ENCODE measurements at regions not wholly inside any gene's neighbourhood (a gene's known extent, or its start where the extent isn't known, plus 50 kb on each side); places are given as distances from the start of the nearest gene placed in this dataset.

DNA sequence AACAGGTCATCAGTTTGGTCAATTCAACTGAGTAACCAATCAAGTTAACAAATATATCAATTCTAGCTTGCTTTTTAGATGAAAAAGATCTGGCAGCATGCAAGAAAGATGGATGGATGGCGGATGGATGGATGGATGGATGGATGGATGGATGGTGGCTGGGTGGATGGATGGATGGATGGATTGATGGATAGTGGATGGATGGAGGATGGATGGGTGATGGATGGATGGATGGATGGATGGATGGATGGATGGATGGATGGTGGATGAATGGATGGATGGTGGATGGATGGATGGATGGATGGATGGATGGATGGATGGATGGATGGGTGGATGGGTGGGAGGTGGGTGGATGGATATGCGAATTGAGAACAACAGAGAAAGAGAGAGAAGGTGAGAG is 303.7 kb upstream of the IGF1R start:
- Histone ChIP-seq H3K27me3 (ENCODE audit: control insufficient read depth, insufficient read depth, low read length) (no peaks in the 10 kb centered on the region), H3K79me2 (ENCODE audit: control insufficient read depth, insufficient read depth, low read length) (no peaks in the 10 kb centered on the region), H3K36me3 (ENCODE audit: control insufficient read depth, insufficient read depth, low read length) (no peaks in the 10 kb centered on the region), H3K9me3 (ENCODE audit: control insufficient read depth, insufficient read depth, low read depth, low read length) (no peaks in the 10 kb centered on the region), H3K4me3 (replicated peaks in 1 of 4; ENCODE audit: control extremely low read depth in 1 of 4, insufficient read depth in 1 of 4, low read depth in 3 of 4, low read length in 4 of 4) (no peak overlapping the region), H2AFZ (ENCODE audit: low read length) (no peak overlapping the region), H4K20me1 (ENCODE audit: control insufficient read depth, extremely low read depth, insufficient read depth, low read length) (no peaks in the 10 kb centered on the region), H3K4me1 (ENCODE audit: control insufficient read depth, extremely low read depth, insufficient read depth, low read length) (no peaks in the 10 kb centered on the region), H3K9ac (ENCODE audit: insufficient read depth, low read length) (no peak overlapping the region), H3K4me2 (ENCODE audit: extremely low read depth, insufficient read depth, low read length) (no peak overlapping the region), H3K27ac (ENCODE audit: insufficient read depth, low read length) (no peak overlapping the region)
- no peak for TF ChIP-seq EZH2 (IDR thresholded peaks at IDR 0.05; ENCODE audit: low read length, missing control alignments)
- TF ChIP-seq CTCF (conservative IDR thresholded peaks at IDR 0.05 in 1 of 2, IDR thresholded peaks at IDR 0.05 in 1 of 2; ENCODE audit: low read depth in 1 of 2, low read length in 2 of 2): no peak
- DNase-seq (ENCODE audit: low read depth in 2 of 2): no peak

- Histone ChIP-seq H3K79me2 (ENCODE audit: control insufficient read depth, insufficient read depth, low read length) (no peaks in the 10 kb centered on the region), H3K4me3 (replicated peaks in 1 of 4; ENCODE audit: control extremely low read depth in 1 of 4, insufficient read depth in 1 of 4, low read depth in 3 of 4, low read length in 4 of 4) (no peak overlapping the region), H2AFZ (ENCODE audit: low read length) (no peak overlapping the region), H3K4me2 (ENCODE audit: extremely low read depth, insufficient read depth, low read length) (no peak overlapping the region), H3K36me3 (ENCODE audit: control insufficient read depth, insufficient read depth, low read length) (no peaks in the 10 kb centered on the region), H3K9ac (ENCODE audit: insufficient read depth, low read length) (no peak overlapping the region), H4K20me1 (ENCODE audit: control insufficient read depth, extremely low read depth, insufficient read depth, low read length) (no peaks in the 10 kb centered on the region), H3K27me3 (ENCODE audit: control insufficient read depth, insufficient read depth, low read length) (no peaks in the 10 kb centered on the region), H3K9me3 (ENCODE audit: control insufficient read depth, insufficient read depth, low read depth, low read length) (no peaks in the 10 kb centered on the region), H3K4me1 (ENCODE audit: control insufficient read depth, extremely low read depth, insufficient read depth, low read length) (no peaks in the 10 kb centered on the region), H3K27ac (ENCODE audit: insufficient read depth, low read length) (no peak overlapping the region)
- DNase-seq (ENCODE audit: low read depth in 2 of 2): no peak
- TF ChIP-seq CTCF (conservative IDR thresholded peaks at IDR 0.05 in 1 of 2, IDR thresholded peaks at IDR 0.05 in 1 of 2; ENCODE audit: low read depth in 1 of 2, low read length in 2 of 2) (no peak), EZH2 (IDR thresholded peaks at IDR 0.05; ENCODE audit: low read length, missing control alignments) (no peak)
These were observed 301.3 kb upstream of the IGF1R start for GRCh38 chr15:98347001-98347400.

GRCh38 chr15:98347866-98348265 is 300.5 kb upstream of the IGF1R start:
- no peak for DNase-seq (ENCODE audit: low read depth in 2 of 2)
- H2AFZ ChIP-seq (ENCODE audit: low read length): no peak overlapping the region
- H3K9ac ChIP-seq (ENCODE audit: insufficient read depth, low read length): no peak overlapping the region
- no peaks in the 10 kb centered on the region for H4K20me1 ChIP-seq (ENCODE audit: control insufficient read depth, extremely low read depth, insufficient read depth, low read length)
- no peak overlapping the region for H3K27ac ChIP-seq (ENCODE audit: insufficient read depth, low read length)
- no peaks in the 10 kb centered on the region for H3K27me3 ChIP-seq (ENCODE audit: control insufficient read depth, insufficient read depth, low read length)
- H3K9me3 ChIP-seq (ENCODE audit: control insufficient read depth, insufficient read depth, low read depth, low read length): no peaks in the 10 kb centered on the region
- no peak overlapping the region for H3K4me3 ChIP-seq (replicated peaks in 1 of 4; ENCODE audit: control extremely low read depth in 1 of 4, insufficient read depth in 1 of 4, low read depth in 3 of 4, low read length in 4 of 4)
- H3K36me3 ChIP-seq (ENCODE audit: control insufficient read depth, insufficient read depth, low read length): no peaks in the 10 kb centered on the region
- no peak overlapping the region for H3K4me2 ChIP-seq (ENCODE audit: extremely low read depth, insufficient read depth, low read length)
- H3K79me2 ChIP-seq (ENCODE audit: control insufficient read depth, insufficient read depth, low read length): no peaks in the 10 kb centered on the region
- H3K4me1 ChIP-seq (ENCODE audit: control insufficient read depth, extremely low read depth, insufficient read depth, low read length): no peaks in the 10 kb centered on the region
- TF ChIP-seq CTCF (conservative IDR thresholded peaks at IDR 0.05 in 1 of 2, IDR thresholded peaks at IDR 0.05 in 1 of 2; ENCODE audit: low read depth in 1 of 2, low read length in 2 of 2): no peak
- no peak for TF ChIP-seq EZH2 (IDR thresholded peaks at IDR 0.05; ENCODE audit: low read length, missing control alignments)
